Gastrocnemius medialis (tissue), 4 donors: ENCODE measurements at regions not wholly inside any gene's neighbourhood (a gene's known extent, or its start where the extent isn't known, plus 50 kb on each side); places are given as distances from the start of the nearest gene placed in this dataset.

ENCODE experiments used
- ATAC-seq, 2 donors: fragments of 150-250 bp; one replicate each; pipeline ENCODE4 v1.9.1; 2016
- DNase-seq, 2 donors: peaks; one replicate each; pipeline ENCODE4 v3.0.0-alpha.2; 2019
- H3K27ac ChIP-seq, 4 donors: fragments of 200-600 bp; sonication (generic); 1 replicate in 1 of 4; 2 replicates in 3 of 4; pipeline ENCODE4 v1.5.1; 2016 to 2018; ENCODE audit warnings: mild to moderate bottlenecking in 2 of 4, moderate library complexity in 1 of 4
- H3K27me3 ChIP-seq, 3 donors: fragments of 200-600 bp; sonication (generic) in 2 of 3; 1 replicate in 1 of 3; 2 replicates in 2 of 3; pipeline versions ENCODE4 v1.5.1 to v1.6.0; 2016 to 2019; ENCODE audit warnings: mild to moderate bottlenecking in 1 of 3, moderate library complexity in 1 of 3
- H3K36me3 ChIP-seq, 2 donors: fragments of 200-600 bp; sonication (generic) in 1 of 2; one replicate each; pipeline ENCODE4 v1.5.1; 2017 to 2018
- H3K4me1 ChIP-seq, 2 donors: fragments of 200-600 bp; sonication (generic) in 1 of 2; one replicate each; pipeline ENCODE4 v1.5.1; 2016 to 2017; ENCODE audit warnings: mild to moderate bottlenecking in 2 of 2
- H3K4me3 ChIP-seq, 4 donors: fragments of 200-600 bp; sonication (generic) in 3 of 4; 1 replicate in 1 of 4; 2 replicates in 3 of 4; pipeline ENCODE4 v1.5.1; 2016 to 2019; ENCODE audit warnings: mild to moderate bottlenecking in 2 of 4
- H3K9me3 ChIP-seq, 3 donors: fragments of 200-600 bp; sonication (generic) in 2 of 3; 1 replicate in 1 of 3; 2 replicates in 2 of 3; pipeline ENCODE4 v1.5.1; 2016 to 2019
- CTCF ChIP-seq, 5 experiments: fragments of 450-650 bp in 3 of 5; fragments of 200-600 bp in 2 of 5; sonication (generic) in 2 of 5; IDR thresholded peaks in 4 of 5; conservative IDR thresholded peaks in 1 of 5; 1 replicate in 4 of 5; 2 replicates in 1 of 5; pipeline ENCODE4 v1.5.1; 2016 to 2019; ENCODE audit warnings: antibody characterized with exemption in 5 of 5, mild to moderate bottlenecking in 3 of 5, moderate library complexity in 3 of 5
- POLR2A ChIP-seq, 2 donors: fragments of 450-650 bp; IDR thresholded peaks; one replicate each; pipeline ENCODE4 v1.6.1; 2017; ENCODE audit warnings: antibody characterized with exemption in 2 of 2, mild to moderate bottlenecking in 2 of 2, moderate library complexity in 2 of 2
- in situ Hi-C, 4 donors: fragments of 200-750 bp; cut with MboI; loops; one replicate each; pipeline versions ENCODE4 v1.15.0 to v1.8.0; 2017; ENCODE audit warnings: low sequenced_read_pairs in 4 of 4
- intact Hi-C: fragments of 100-400 bp; cut with DNase I; formaldehyde crosslinking; loops from one replicate; pipeline ENCODE4 v1.15.1; 2023; ENCODE audit warnings: low total_unique reads

GRCh38 chr11:44361813-44362212 lies 51.9 kb upstream of the ALX4 start:
- Histone ChIP-seq H3K36me3 (no peaks in the 10 kb centered on the region), H3K4me1 (no peaks in the 10 kb centered on the region), H3K27me3 (peaks cover 0 to 7% (median 7%) of the 10 kb centered on the region in 3 donors), H3K4me3 (peak overlapping the region in 1 of 4 donors; percentile 21), H3K27ac (no peak overlapping the region), H3K9me3 (no peaks in the 10 kb centered on the region)
- no peak for DNase-seq
- no peak for ATAC-seq
- in situ Hi-C loops: no loop called here
- TF ChIP-seq CTCF (IDR thresholded peaks at IDR 0.05 in 4 of 5, conservative IDR thresholded peaks at IDR 0.05 in 1 of 5) (no peak), POLR2A (IDR thresholded peaks at IDR 0.05) (no peak)
- intact Hi-C loops: no loop called here

GRCh38 chr11:44363116-44363515 lies 53.2 kb upstream of the ALX4 start:
- DNase-seq (no peak), ATAC-seq (no peak)
- Histone ChIP-seq H3K27ac (no peak overlapping the region), H3K4me1 (no peaks in the 10 kb centered on the region), H3K9me3 (no peaks in the 10 kb centered on the region), H3K36me3 (no peaks in the 10 kb centered on the region), H3K27me3 (peaks cover 0 to 7% (median 5%) of the 10 kb centered on the region in 3 donors), H3K4me3 (no peak overlapping the region)
- intact Hi-C loops: no loop called here
- TF ChIP-seq CTCF (IDR thresholded peaks at IDR 0.05 in 4 of 5, conservative IDR thresholded peaks at IDR 0.05 in 1 of 5) (no peak), POLR2A (IDR thresholded peaks at IDR 0.05) (no peak)
- in situ Hi-C loops: no loop called here

GRCh38 chr11:44364596-44364995 lies 54.7 kb upstream of the ALX4 start:
- DNase-seq: no peak
- H3K36me3 ChIP-seq: no peaks in the 10 kb centered on the region
- no peak overlapping the region for H3K27ac ChIP-seq
- TF ChIP-seq CTCF (IDR thresholded peaks at IDR 0.05 in 4 of 5, conservative IDR thresholded peaks at IDR 0.05 in 1 of 5) (no peak), POLR2A (IDR thresholded peaks at IDR 0.05) (no peak)
- in situ Hi-C loops: no loop called here
- no peak overlapping the region for H3K4me3 ChIP-seq
- ATAC-seq: no peak
- peaks cover 0 to 7% (median 3%) of the 10 kb centered on the region in 3 donors for H3K27me3 ChIP-seq
- intact Hi-C loops: no loop called here
- H3K9me3 ChIP-seq: no peaks in the 10 kb centered on the region
- H3K4me1 ChIP-seq: no peaks in the 10 kb centered on the region

GRCh38 chr11:44365616-44366015 lies 55.7 kb upstream of the ALX4 start:
- ATAC-seq (no peak), DNase-seq (no peak)
- no peaks in the 10 kb centered on the region for H3K9me3 ChIP-seq
- in situ Hi-C loops (no loop called here), intact Hi-C loops (no loop called here)
- H3K36me3 ChIP-seq: no peaks in the 10 kb centered on the region
- H3K4me3 ChIP-seq: no peak overlapping the region
- no peak overlapping the region for H3K27ac ChIP-seq
- H3K4me1 ChIP-seq: no peaks in the 10 kb centered on the region
- TF ChIP-seq POLR2A (IDR thresholded peaks at IDR 0.05): no peak
- no peak for TF ChIP-seq CTCF (IDR thresholded peaks at IDR 0.05 in 4 of 5, conservative IDR thresholded peaks at IDR 0.05 in 1 of 5)
- H3K27me3 ChIP-seq: peaks cover 0 to 7% (median 3%) of the 10 kb centered on the region in 3 donors

GRCh38 chr11:44366026-44366425 lies 56.1 kb upstream of the ALX4 start:
- Histone ChIP-seq H3K4me1 (no peaks in the 10 kb centered on the region), H3K27ac (no peak overlapping the region), H3K4me3 (no peak overlapping the region), H3K9me3 (no peaks in the 10 kb centered on the region), H3K27me3 (peaks cover 0 to 6% (median 3%) of the 10 kb centered on the region in 3 donors), H3K36me3 (no peaks in the 10 kb centered on the region)
- ATAC-seq (no peak), DNase-seq (no peak)
- no peak for TF ChIP-seq CTCF (IDR thresholded peaks at IDR 0.05 in 4 of 5, conservative IDR thresholded peaks at IDR 0.05 in 1 of 5)
- no peak for TF ChIP-seq POLR2A (IDR thresholded peaks at IDR 0.05)
- in situ Hi-C loops: no loop called here
- intact Hi-C loops: no loop called here
